Jurkat, Clone E6-1 (cell line): ENCODE measurements at regions not wholly inside any gene's neighbourhood (a gene's known extent, or its start where the extent isn't known, plus 50 kb on each side); places are given as distances from the start of the nearest gene placed in this dataset.
A peak's percentile ranks its signal among the peaks of the same experiment; 100 is the strongest.

Source experiments
- DNase-seq: peaks from one replicate; pipeline ENCODE4 v3.0.0-alpha.2; 2011; ENCODE audit warnings: low read depth, low spot score
- H3K4me3 ChIP-seq: 2 replicates; pipeline ENCODE4 v1.5.1; 2011; ENCODE audit warnings: mild to moderate bottlenecking, low read length, control low read depth, moderate library complexity

GRCh38 chr7:24036033-24036412, 248.0 kb upstream of the NPY start:
- H3K4me3 ChIP-seq = no peak overlapping the region
- no peak for DNase-seq

GRCh38 chr7:24038993-24039392, 245.0 kb upstream of the NPY start:
- H3K4me3 ChIP-seq = no peak overlapping the region
- no peak for DNase-seq

- no peak for DNase-seq
- no peak overlapping the region for H3K4me3 ChIP-seq
These were observed 243.9 kb upstream of the NPY start for GRCh38 chr7:24039991-24040624.

- DNase-seq = no peak
- H3K4me3 ChIP-seq = no peak overlapping the region
These were observed 242.0 kb upstream of the NPY start for GRCh38 chr7:24042028-24042427.

GRCh38 chr7:24049296-24049695, 234.7 kb upstream of the NPY start:
- no peak overlapping the region for H3K4me3 ChIP-seq
- DNase-seq = no peak

GRCh38 chr7:24050991-24051560, 232.9 kb upstream of the NPY start:
- no peak overlapping the region for H3K4me3 ChIP-seq
- no peak for DNase-seq

GRCh38 chr7:24051651-24052050, 232.3 kb upstream of the NPY start:
- no peak for DNase-seq
- no peak overlapping the region for H3K4me3 ChIP-seq

- DNase-seq = peak; percentile 60
- no peak overlapping the region for H3K4me3 ChIP-seq
These were observed 231.3 kb upstream of the NPY start for GRCh38 chr7:24052572-24053260.

GRCh38 chr7:24054236-24054635, 229.8 kb upstream of the NPY start:
- DNase-seq = no peak

GRCh38 chr7:24057243-24057642, 226.7 kb upstream of the NPY start:
- H3K4me3 ChIP-seq = no peak overlapping the region
- peak; percentile 20 for DNase-seq

More at GRCh38 chr7:24054236-24054635, 229.8 kb upstream of the NPY start:
- no peak overlapping the region for H3K4me3 ChIP-seq

GRCh38 chr7:24058953-24059352, 225.0 kb upstream of the NPY start:
- H3K4me3 ChIP-seq = no peak overlapping the region
- no peak for DNase-seq

- DNase-seq = no peak
- no peak overlapping the region for H3K4me3 ChIP-seq
These were observed 224.2 kb upstream of the NPY start for GRCh38 chr7:24059775-24060174.

- no peak for DNase-seq
- no peak overlapping the region for H3K4me3 ChIP-seq
These were observed 220.3 kb upstream of the NPY start for GRCh38 chr7:24063721-24064120.

GRCh38 chr7:24069751-24070150, 214.2 kb upstream of the NPY start:
- DNase-seq = no peak
- no peak overlapping the region for H3K4me3 ChIP-seq

- no peak for DNase-seq
- no peak overlapping the region for H3K4me3 ChIP-seq
These were observed 210.2 kb upstream of the NPY start for GRCh38 chr7:24073651-24074420.

- no peak for DNase-seq
- no peak overlapping the region for H3K4me3 ChIP-seq
These were observed 208.6 kb upstream of the NPY start for GRCh38 chr7:24075426-24075810.

GRCh38 chr7:24082826-24083225, 201.2 kb upstream of the NPY start:
- DNase-seq = no peak
- H3K4me3 ChIP-seq = no peak overlapping the region

- DNase-seq = no peak
- no peak overlapping the region for H3K4me3 ChIP-seq
These were observed 181.0 kb upstream of the NPY start for GRCh38 chr7:24102988-24103387.

- H3K4me3 ChIP-seq = no peak overlapping the region
- DNase-seq = no peak
These were observed 175.0 kb upstream of the NPY start for GRCh38 chr7:24108906-24109376.

- no peak overlapping the region for H3K4me3 ChIP-seq
- no peak for DNase-seq
These were observed 173.9 kb upstream of the NPY start for GRCh38 chr7:24110056-24110455.
